ELR (cell line): ENCODE measurements at regions not wholly inside any gene's neighbourhood (a gene's known extent, or its start where the extent isn't known, plus 50 kb on each side); places are given as distances from the start of the nearest gene placed in this dataset.

Source experiments
- DNase-seq: peaks from one replicate; pipeline ENCODE4 v3.0.0-alpha.2; 2015; ENCODE audit warnings: low read depth

DNA sequence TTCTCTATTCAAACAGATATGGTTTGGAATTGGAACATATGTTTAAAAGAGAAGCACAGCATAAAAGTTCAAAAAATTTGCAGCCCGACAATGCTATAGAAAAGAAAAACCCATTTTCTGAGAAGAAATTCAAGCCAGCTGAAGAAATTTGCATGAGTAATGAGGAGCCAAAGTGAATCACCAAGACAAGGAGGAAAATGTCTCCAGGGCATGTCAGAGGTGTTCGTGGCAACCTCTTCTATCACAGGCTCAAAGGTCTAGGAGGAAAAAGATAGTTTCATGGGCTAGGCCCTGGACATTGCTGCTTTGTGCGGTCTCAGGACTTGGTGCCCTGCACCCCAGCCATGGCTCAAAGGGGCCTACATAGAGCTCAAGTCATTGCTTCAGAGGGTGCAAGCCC is 134.8 kb upstream of the ADAMTS16 start:
- DNase-seq, result no peak

DNA sequence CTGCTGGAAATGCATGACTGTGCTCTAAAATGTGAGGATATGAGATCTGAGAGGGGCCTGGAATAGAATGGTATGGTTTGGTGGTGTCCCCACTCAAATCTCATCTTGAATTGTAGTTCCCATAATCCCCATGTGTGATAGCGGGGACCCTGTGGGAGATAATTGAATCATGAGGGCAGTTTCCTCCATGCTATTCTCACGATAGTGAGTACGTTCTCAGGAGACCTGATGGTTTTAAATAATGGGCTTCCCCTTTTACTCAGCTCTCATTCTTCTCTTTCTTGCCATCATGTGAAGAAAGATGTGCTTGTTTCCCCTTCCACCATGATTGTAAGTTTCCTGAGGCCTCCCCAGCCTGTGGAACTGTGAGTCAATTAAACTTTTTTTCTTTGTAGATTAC is 133.6 kb upstream of the ADAMTS16 start:
- no peak for DNase-seq

DNA sequence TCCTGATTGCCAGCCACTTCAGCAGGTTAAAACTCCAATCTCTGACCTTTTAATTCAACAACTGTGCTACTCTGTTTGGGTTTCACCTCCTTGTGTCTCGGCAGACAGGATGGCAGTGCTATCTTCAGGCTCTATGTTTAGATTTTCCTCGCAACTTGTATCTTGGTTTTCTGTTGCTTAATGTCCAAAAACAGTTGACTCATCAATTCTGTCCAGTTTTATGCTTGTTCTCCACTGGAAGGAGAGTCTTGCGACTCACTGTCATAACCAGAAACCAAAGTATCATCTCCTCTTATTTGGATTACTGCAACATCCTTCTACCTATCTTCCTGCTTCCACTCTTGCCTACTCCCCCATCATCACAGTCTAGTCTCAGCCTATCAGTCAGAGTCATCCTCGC is 130.9 kb upstream of the ADAMTS16 start:
- DNase-seq, result no peak

DNA sequence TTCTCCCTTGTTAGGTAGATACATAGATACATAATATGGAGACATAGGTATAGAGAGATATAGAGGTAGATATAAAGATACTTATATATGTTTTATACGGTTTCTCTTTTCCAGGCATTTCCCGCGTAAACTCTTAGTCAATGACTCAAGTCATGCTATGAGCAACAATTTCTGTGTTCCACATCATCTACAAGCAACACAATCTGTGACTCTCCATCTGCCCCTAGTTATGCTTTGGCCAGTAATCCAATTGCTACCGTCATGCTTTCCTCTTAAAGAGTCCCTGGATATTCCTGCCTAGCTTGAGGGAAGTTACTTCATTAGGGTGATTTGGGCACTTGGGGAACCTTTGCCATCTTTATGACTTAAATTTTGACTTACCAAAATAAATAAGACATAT is 129.0 kb upstream of the ADAMTS16 start:
- DNase-seq, result no peak

DNA sequence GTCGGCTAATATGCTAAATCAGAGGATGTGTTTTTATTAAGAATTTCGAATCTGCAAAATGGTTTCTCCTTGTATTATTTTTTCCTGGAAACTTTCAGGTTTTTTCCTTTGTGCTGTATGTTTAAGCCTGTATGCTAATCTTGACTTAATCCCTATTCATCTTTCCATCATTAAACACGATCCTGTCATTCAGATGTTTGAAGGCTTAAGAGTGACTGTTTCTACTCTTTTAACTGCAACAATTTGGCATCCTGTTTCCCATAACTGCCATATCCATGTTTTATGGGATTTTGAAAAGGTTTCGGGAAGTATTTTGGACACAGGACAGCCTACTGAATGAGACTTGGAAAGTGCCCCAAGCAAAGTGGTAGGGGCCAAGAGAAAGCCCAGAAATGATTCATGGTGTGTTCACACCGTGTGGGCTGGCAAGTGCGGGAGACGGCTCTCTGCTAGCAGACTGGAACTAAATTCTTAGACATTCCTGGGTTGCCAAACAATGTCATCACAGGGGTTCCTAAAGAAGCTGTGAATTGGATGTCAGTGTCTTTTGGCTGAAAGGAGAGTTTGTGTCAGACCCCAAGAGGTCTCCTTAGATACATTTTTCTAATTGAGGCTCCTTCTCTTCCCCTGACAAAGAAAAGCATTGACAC is 125.4 kb upstream of the ADAMTS16 start:
- DNase-seq, result peak; percentile 51

DNA sequence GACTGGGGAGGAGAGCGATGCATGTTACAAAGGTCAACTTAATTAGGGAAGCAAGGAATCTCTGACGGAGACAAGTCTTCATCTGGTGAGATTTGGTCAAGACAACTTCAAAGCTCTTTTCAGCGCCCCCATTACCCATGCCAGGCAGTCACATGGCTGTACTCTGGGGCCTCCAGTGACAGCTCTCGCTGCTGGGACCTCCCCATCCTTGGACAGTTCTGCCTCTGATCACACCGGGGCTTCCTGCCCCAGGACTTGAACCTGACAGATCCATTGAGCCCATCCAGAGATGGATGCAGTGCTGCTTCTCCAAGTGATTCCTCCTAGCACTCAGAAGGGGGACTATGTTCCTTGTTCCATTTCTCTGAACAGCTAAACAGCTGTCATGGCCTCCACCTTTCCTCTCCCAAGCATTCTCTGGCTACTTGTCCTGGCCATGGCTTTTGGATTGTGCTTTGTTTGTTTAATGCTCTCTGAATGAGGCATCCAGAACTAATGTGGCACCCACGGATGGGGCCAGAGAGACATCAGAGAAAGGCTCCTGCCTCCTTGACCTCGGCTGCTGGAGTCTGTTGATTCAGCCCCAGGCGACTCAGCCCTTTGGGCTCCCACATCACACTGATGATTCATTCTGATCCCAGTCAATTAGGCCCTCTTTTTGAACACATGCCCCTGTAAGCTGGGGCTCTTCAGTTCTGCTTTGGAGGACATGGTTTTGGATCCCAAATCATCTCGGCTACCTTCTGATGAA is 122.1 kb upstream of the ADAMTS16 start:
- peak; percentile 68 for DNase-seq

DNA sequence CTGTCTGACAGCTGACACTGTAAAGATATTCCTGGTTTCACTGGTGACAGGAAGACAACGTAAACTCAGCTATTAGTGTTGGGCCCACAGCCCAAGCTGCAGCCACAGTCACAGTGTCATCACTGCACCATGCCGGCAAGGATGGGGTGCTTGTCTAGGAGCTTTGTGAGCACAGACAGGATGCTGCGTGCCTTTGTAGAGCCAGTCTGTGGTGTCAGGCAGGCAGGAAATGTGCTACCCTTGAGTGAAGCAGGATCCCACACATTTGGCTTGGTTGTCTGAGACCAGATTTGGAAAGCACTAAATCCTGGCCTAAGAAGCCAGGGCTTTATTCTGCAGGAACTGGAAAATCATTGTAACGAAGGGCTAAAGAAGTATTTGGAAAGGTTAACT is 121.6 kb upstream of the ADAMTS16 start:
- DNase-seq, result peak; percentile 46

DNA sequence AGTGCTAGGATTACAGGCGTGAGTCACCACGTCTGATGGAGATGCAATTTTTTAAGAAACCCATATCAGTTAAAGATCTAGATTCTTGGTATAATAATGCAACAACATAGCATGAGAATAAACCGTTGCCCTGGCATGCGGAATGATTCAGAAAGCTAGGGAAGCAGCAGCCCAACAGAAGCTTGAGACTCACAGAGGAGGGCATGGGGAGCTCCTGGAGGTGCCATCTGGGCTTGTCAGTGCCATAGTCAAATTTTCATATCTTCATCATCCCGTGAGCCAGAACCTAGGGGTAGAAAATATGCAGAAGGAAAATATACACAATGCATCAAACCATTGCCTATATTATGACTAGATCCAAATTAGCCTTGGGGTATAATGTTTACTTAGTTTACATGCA is 118.7 kb upstream of the ADAMTS16 start:
- DNase-seq, result no peak

DNA sequence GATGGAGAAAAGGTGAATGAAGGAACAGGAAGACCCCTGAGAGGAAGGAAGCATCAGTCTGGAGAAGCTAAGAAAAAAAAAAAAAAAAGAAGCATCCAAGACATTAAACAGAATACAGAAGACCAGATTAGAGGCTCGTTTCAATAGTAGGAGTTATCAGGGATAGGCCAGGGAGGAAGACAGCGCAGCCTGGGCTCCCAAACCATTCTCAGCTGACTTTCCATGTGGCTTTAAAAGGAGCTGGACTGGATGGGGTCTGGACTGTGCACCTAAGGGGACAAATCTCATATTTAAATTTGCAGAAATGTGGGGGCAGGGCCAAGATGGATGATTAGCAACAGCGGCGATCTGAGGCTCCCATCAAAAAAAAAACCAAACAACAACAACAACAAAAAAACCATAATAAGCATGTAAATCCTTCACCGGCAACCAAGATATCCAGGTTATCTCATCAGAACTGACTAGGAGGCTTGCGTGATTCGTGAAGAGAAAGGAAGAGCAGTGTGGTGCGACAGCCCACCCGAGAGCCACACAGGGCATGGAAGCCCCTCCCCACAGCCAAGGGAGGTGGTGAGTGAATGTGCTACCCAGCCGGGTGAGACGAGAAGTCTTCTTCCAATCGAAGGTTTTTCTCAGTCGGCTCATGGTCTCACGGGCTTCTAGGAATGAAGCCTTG is 114.9 kb upstream of the ADAMTS16 start:
- no peak for DNase-seq

DNA sequence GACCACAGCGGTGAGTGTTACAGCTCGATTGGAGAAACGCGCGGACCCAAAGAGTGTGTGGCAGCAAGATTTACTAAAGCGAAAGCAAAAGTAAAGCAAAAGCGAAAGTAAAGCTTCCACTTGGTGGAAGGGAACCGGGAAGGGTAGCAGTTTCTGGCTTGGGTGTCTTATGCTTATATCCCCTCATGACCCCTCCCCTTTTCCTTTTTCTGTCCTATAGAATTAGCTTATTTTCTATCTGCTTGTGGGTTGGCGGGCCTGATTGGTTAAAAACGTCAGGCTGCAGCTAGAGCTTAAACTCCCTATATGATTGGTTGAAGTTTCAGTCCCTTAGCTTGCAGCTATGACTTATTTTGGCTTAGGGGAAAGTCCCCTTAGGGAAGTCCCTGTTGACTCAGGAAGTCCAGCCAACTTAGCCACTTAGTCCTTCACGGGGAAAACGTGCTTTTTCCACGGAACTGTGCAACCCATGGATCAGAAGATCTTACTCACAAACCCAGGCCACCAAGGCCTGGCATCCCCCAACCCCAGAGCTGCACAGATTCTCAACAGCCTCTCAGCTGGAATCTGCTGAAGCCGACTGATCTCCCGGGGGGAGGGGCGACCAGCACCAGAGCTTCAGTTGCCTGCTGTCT is 114.2 kb upstream of the ADAMTS16 start:
- DNase-seq, result peak; percentile 24

DNA sequence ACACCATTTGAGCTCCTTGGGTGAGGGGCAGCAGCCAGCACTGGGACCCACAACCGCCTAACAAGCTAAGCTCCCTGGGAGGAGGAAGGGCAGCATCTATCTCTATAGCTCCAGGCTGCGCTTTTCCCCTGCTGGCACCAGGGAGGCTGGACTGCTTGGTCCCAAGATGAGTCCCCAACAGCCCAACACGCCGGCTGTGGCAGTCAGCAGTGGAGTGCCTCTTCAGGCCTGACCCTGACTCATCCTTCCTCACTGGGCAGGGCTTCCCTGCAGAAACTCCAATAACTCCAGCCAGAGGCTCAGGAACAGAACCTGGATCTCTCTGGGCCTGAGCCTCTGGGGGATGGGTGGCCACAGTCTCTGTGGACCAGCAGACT is 113.7 kb upstream of the ADAMTS16 start:
- no peak for DNase-seq

DNA sequence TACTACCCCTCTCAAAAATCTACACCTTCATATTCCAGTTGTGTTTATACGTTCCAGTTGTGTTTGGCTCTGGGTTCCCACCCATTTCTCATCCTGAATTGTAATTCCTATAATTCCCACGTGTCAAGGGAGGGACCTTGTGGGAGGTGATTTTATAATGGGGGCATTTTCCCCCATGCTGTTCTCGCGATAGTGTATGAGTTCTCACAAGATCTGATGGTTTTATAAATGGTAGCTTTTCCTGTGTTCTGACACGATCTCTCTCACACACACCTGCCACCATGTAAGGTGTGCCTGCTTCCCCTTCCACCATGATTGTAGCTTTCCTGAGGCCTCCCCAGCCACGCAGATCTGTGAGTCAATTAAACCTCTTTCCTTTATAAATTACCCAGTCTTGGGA is 108.5 kb upstream of the ADAMTS16 start:
- no peak for DNase-seq

DNA sequence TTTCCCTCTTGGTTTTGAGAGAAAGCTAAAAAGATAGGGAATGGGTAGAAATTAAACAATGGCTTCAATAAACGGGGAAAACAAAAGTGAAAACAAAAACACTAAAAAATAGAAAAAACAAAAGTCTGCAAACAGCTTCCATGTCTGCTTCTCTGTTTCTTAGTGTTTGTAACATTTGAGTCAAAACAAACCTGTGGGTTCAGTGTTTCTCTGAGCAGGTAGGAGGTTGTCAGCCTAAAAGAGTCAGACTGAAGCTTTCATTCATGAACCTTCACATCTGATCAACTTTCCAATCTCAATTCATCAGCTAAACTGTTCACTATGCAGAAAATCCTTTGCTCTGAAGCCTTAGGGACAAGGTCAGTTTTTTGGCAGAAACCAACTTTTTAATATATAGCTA is 102.5 kb upstream of the ADAMTS16 start:
- DNase-seq, result no peak

DNA sequence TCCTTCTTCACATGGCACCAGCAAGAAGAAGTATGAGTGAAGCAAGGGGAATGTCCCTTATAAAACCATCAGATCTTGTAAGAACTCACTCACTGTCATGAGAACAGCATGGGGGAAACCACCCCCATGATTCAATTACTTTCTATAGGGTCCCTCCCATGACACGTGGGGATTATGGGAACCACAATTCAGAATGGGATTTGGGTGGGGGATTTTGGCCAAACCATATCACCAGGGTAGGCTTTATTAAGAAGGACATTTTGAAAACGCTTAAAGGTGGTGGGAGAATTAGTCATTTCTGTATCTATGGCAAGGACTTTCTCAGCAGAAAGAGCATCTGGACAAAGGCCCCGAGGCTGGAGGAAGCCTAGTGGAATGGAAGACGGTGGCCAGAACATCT is 100.2 kb upstream of the ADAMTS16 start:
- DNase-seq, result no peak

DNA sequence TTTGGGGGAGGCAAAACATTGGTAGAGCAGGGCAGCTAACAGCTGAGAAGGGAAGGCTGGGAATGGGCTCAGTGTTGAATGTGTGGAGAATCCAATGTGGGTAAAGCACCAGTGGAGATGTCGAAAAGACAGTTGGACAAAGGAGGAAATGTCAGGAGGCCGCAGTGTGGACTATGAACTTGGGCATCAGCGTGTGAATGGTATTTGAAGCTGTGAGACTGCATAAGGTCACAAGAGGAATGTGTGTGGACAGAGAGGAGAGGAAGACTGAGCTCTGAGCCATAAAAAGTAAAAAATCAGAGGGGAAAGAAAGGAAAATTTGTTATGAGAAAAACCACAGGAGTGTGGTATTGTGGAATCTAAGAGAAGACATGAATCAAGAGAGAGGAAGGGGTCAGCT is 99.4 kb upstream of the ADAMTS16 start:
- no peak for DNase-seq

DNA sequence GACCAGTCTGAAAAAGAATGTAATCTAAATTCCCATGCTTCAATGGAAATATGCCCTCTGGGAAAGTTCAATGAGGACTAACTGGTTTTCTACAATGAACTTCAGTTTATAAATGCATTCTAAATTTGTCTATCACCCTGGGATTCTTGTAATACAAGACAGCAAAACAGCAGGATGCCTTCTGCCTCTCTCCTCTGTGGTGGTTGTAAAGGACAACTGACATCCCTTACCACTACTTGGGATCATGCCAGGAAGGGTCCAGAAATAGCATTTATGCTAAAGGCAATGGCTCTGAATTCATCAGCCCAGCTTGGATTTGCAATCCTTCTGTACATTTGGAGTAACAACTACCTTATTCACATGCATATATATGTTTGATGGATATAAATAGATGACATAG is 97.3 kb upstream of the ADAMTS16 start:
- DNase-seq, result no peak

DNA sequence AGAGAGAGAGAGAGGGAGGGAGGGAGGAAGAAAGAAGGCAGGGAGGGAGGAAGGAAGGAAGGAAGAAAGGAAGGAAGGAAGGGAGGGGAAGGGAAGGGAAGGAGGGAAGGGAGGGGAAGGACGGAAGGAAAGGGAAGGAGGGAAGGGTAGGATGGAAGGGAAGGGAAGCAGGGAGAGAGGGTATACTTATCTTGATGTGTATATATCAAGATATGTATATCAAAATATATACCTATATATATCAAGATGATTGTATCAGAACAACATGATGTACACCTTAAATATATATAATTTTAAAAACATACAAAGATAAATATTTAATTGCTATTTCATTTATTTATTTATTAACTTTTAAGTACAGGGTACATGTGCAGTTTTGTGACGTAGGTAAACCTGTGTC is 96.8 kb upstream of the ADAMTS16 start:
- DNase-seq, result no peak

DNA sequence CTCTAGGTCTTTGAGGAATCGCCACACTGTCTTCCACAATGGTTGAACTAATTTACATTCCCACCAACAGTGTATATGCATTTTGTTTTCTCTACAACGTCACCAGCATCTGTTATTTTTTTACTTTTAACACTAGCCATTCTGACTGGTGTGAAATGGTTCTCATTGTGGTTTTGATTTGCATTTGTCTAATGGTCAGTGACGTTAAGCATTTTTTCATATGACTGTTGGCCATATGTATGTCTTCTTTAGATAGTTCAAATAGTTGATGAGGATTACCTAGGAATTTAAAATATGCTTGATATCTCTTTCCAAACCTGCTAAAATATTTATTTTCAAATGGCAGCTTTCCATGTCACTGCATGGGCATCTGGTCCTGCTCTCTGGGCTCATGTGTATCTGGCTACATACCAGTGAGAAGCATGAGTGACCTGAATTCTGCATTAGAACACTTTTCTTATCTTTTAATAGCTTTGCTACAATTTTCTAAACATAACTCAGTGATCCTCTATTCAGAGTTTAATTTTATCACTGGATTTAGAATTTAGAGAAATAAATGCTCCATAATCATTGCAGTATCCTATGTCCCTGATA is 95.8 kb upstream of the ADAMTS16 start:
- no peak for DNase-seq

DNA sequence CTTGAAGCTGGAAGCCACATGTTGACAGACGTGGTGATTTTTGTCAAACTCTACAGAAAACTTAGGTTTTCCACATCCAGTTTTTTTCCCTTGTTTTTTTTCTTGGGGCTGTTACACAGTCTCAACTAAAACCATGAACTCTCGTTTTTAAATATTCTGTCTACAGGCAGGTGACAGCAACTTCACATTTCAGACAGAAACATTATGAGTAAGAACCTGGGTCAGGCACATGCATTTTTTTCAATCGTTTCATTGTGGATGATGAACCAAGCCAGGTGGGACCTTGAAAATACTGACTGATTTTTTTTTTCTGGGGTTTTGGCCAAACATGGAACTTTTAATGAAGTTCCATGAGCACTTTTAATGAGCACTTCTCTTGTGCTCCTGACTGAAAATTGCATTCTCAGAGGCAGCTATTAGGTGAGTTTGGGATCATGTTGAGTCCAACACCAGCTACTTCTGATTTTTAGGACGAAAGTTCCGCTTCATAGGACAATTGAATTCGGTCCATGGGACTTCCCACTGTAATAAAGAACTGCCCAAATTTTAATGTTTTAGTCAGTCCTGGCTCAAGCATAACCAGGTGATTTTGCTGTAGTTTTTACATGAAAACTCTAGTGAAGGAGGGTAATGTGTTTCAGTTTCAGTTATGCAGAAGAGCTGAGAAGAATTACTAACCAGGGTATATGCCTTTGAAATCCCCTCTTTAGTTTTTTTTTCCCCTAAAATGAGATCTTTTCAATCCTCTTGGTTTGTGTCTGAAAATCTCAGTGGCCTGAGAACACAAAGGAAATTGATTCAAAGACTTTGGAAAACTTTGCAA is 93.2 kb upstream of the ADAMTS16 start:
- DNase-seq, result no peak

DNA sequence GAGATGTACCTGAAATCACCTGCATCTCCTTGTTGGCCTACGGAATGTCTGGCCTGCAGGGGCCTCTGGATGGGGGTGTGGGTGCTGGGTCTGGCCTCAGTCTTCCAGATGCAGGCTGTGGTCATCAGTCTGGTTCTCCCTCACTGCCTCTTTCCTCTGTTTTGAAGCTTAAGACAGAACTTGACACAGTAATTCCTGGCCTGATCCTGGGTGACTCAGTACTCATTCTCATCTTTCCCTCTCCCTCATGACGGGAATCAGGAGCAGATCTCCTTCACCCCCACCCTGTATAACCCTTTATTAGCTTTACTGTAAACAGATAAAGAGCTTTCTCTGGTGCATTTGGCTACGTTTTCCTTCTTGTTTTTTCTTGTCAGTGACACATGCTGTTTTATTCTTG is 89.3 kb upstream of the ADAMTS16 start:
- no peak for DNase-seq

DNA sequence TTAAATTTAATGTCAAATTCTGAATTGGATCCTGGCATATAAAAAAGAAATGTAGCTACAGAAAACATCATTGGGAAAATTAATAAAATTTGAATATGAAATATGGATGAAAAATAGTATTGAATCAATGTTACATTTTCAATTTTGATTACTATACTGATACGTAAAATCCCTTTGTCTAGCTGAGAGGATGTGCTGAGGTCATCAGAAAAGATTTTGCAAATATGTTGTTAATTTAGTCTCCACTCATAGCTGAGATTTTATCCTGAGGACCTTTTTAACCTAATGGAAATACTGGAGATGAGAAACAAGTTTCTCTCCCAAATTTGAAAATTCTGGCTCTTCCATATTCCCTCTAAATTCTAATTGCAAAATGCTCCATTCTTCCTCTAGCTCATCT is 84.4 kb upstream of the ADAMTS16 start:
- no peak for DNase-seq

DNA sequence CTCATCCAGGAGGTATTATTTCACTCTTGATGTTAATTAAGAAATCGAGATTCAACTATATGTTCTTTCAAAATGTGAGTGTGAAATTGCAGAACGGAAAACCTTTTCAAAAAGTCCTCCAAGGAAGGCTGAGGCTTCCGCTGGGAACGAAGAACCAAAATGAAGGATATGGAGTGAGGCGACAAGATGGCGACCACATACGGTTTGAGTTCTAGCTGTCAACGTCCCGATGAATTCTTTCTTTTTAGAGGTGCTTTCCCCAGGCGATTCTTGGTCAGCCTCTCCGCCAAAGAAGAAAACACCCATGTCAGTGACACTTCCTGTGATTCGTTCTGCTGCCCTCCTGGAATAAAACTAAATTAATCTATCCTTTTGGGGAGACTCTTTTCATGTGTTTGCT is 78.3 kb upstream of the ADAMTS16 start:
- no peak for DNase-seq
